ENCODE measurements at regions not wholly inside any gene's neighbourhood (a gene's known extent, or its start where the extent isn't known, plus 50 kb on each side); places are given as distances from the start of the nearest gene placed in this dataset.

GRCh38 chr3:153628591-153628990 lies 466.6 kb downstream of the RAP2B start:
- TF ChIP-seq CTCF (IDR thresholded peaks at IDR 0.05) (no peak), POLR2A (IDR thresholded peaks at IDR 0.05) (no peak)

All from testis (tissue), 2 donors.